ENCODE measurements at regions not wholly inside any gene's neighbourhood (a gene's known extent, or its start where the extent isn't known, plus 50 kb on each side); places are given as distances from the start of the nearest gene placed in this dataset.

GRCh38 chr7:94778711-94779459 lies 123.0 kb upstream of the SGCE start:
- 87% methylated on average over 3 of the region's 3 CpGs; no CpG with 5 or more reads in 1 of the 2 experiments for WGBS, 2 experiments (ENCODE audit: extremely low coverage in 1 of 2, insufficient coverage in 1 of 2, insufficient read length in 1 of 2, insufficient replicate concordance in 2 of 2, low coverage in 1 of 2, low lambda C conversion rate in 2 of 2, missing lambda C conversion rate in 1 of 2)
- H4K8ac ChIP-seq (ENCODE audit: extremely low read depth, insufficient read depth, low read length) = no peak overlapping the region
- no peak overlapping the region for H3K9ac ChIP-seq (replicated peaks in 1 of 4; ENCODE audit: extremely low read depth in 1 of 4, low read depth in 3 of 4, low read length in 3 of 4)
- no peak overlapping the region for H3K18ac ChIP-seq (ENCODE audit: extremely low read depth, low read length)
- H2BK120ac ChIP-seq (replicated peaks; ENCODE audit: low read depth, low read length) = no peak overlapping the region
- peaks cover 2% of the 10 kb centered on the region in 2 experiments; a peak in 2 of 4 replicates for H3K9me3 ChIP-seq (ENCODE audit: insufficient read depth in 2 of 2, low read depth in 1 of 2, low read length in 1 of 2)
- H3K14ac ChIP-seq (ENCODE audit: insufficient read length) = no peak overlapping the region
- H2BK12ac ChIP-seq (ENCODE audit: low read depth, low read length) = no peak overlapping the region
- H3K4me3 ChIP-seq (ENCODE audit: extremely low read depth in 1 of 4, insufficient read depth in 2 of 4, low read depth in 3 of 4, low read length in 4 of 4) = no peak overlapping the region
- H3K27me3 ChIP-seq (replicated peaks in 1 of 4; ENCODE audit: control insufficient read depth in 3 of 4, extremely low read depth in 1 of 4, insufficient read depth in 3 of 4, low read length in 3 of 4) = no peaks in the 10 kb centered on the region
- no peak overlapping the region for H3K27ac ChIP-seq (ENCODE audit: low read depth, low read length)
- TF ChIP-seq RAD21 (IDR thresholded peaks at IDR 0.05 in 1 of 2, conservative IDR thresholded peaks at IDR 0.05 in 1 of 2; ENCODE audit: low read depth in 2 of 2, low read length in 2 of 2) (no peak), FOSL1 (IDR thresholded peaks at IDR 0.05; ENCODE audit: insufficient read depth, low read depth, low read length) (no peak), SP1 (IDR thresholded peaks at IDR 0.05; ENCODE audit: low read depth, low read length) (no peak), YY1 (IDR thresholded peaks at IDR 0.05; ENCODE audit: low read depth, low read length) (no peak), TEAD4 (IDR thresholded peaks at IDR 0.05; ENCODE audit: low read depth, low read length) (no peak), RNF2 (IDR thresholded peaks at IDR 0.05; ENCODE audit: borderline replicate concordance, low read depth, low read length, missing control alignments, poor library complexity, severe bottlenecking) (no peak), POLR2A (IDR thresholded peaks at IDR 0.05; ENCODE audit: control extremely low read depth in 1 of 2, low read depth in 2 of 2, low read length in 2 of 2) (no peak), SUZ12 (IDR thresholded peaks at IDR 0.05; ENCODE audit: low read length) (no peak)
- H4K20me1 ChIP-seq (replicated peaks in 1 of 2; ENCODE audit: control insufficient read depth in 1 of 2, insufficient read depth in 2 of 2, low read length in 2 of 2) = no peaks in the 10 kb centered on the region
- FAIRE-seq (no peak), DNase-seq (ENCODE audit: low read depth in 1 of 2, low spot score in 2 of 2) (no peak)
- H2BK15ac ChIP-seq (ENCODE audit: low read length) = no peak overlapping the region
- no peak overlapping the region for H4K91ac ChIP-seq (replicated peaks; ENCODE audit: insufficient read length, low read length)
- H2BK20ac ChIP-seq (ENCODE audit: low read length) = no peak overlapping the region
- ChIA-PET POLR2A (ENCODE audit: partially characterized antibody) (no interaction called here), CTCF (ENCODE audit: partially characterized antibody) (interaction anchor here (0.6 kb wide), 1 partner anchor 1916 kb away, joined by 3 read pairs; no protein-coding TSS in a partner anchor)
- no peak overlapping the region for H4K5ac ChIP-seq (ENCODE audit: insufficient read length, low read depth, low read length)
- H3K4me1 ChIP-seq (replicated peaks in 1 of 4; ENCODE audit: control insufficient read depth in 3 of 4, insufficient read depth in 4 of 4, low read length in 3 of 4) = no peaks in the 10 kb centered on the region
- no peak overlapping the region for H3K56ac ChIP-seq (replicated peaks; ENCODE audit: insufficient read length, low read depth, low read length)
- no peaks in the 10 kb centered on the region for H3K79me1 ChIP-seq (ENCODE audit: low read depth, low read length)
- H3K79me2 ChIP-seq (ENCODE audit: control insufficient read depth in 1 of 2, insufficient read depth in 2 of 2, low read length in 2 of 2) = no peaks in the 10 kb centered on the region
- no peak overlapping the region for H2BK5ac ChIP-seq (ENCODE audit: low read depth, low read length)
- no peaks in the 10 kb centered on the region for H3K23me2 ChIP-seq (ENCODE audit: low read depth, low read length)
- H2AK5ac ChIP-seq (ENCODE audit: low read depth, low read length) = no peak overlapping the region
- H3K36me3 ChIP-seq (ENCODE audit: control insufficient read depth in 2 of 4, insufficient read depth in 4 of 4, low read length in 3 of 4) = no peaks in the 10 kb centered on the region
- no peak overlapping the region for H2AFZ ChIP-seq (ENCODE audit: low read length)
- H3K4me2 ChIP-seq (ENCODE audit: insufficient read depth in 1 of 2, low read depth in 2 of 2, low read length in 2 of 2) = no peak overlapping the region
- H3K4ac ChIP-seq (replicated peaks; ENCODE audit: insufficient read length, low read depth, low read length) = no peak overlapping the region
- H3K23ac ChIP-seq (ENCODE audit: insufficient read length) = no peak overlapping the region

Measured in H1 (cell line).